PC-9 (cell line): ENCODE measurements at regions not wholly inside any gene's neighbourhood (a gene's known extent, or its start where the extent isn't known, plus 50 kb on each side); places are given as distances from the start of the nearest gene placed in this dataset.

ENCODE experiments used
- BruUV-seq: library from RNA; stranded (reverse); fragments of 400-500 nt; replicated peaks from 2 replicates; lab custom pipeline; 2021; lab: Mats Ljungman, UMichigan
- CTCF ChIA-PET: fragments of 300-600 bp; sonication (Branson Sonifier 250); formaldehyde crosslinking; loops from one replicate; lab custom pipeline; 2022; ENCODE audit warnings: antibody characterized with exemption; lab: Charles Lee
- POLR2A ChIA-PET: fragments of 300-600 bp; sonication (Branson Sonifier 250); formaldehyde crosslinking; loops from one replicate; lab custom pipeline; 2022; ENCODE audit warnings: antibody characterized with exemption; ENCODE audit not compliant: unreplicated experiment; lab: Charles Lee
- DNase-seq, 2 experiments: peaks; one replicate each; pipeline versions ENCODE4 v3.0.0 to v3.0.0-alpha.2; 2015 to 2022; ENCODE audit warnings: mixed read lengths in 1 of 2
- H2AFZ ChIP-seq: fragments of 200-600 bp; sonication (generic); 2 replicates; pipeline ENCODE4 v1.8.1; 2017; ENCODE audit warnings: antibody characterized with exemption
- H3F3A ChIP-seq: fragments of 200-600 bp; sonication (generic); 2 replicates; pipeline ENCODE4 v1.8.1; 2017; ENCODE audit warnings: antibody characterized with exemption, mild to moderate bottlenecking, low read depth; ENCODE audit not compliant: insufficient read depth
- H3K27ac ChIP-seq: fragments of 200-600 bp; sonication (generic); 2 replicates; pipeline ENCODE4 v1.6.1; 2016; ENCODE audit warnings: mixed run types
- H3K27me3 ChIP-seq: fragments of 200-600 bp; sonication (generic); 2 replicates; pipeline ENCODE4 v1.6.1; 2016; ENCODE audit warnings: low read depth, mixed run types; ENCODE audit not compliant: insufficient read depth
- H3K36me3 ChIP-seq: fragments of 200-600 bp; sonication (generic); 2 replicates; pipeline ENCODE4 v1.6.1; 2016; ENCODE audit warnings: low read depth, mixed run types
- H3K4me1 ChIP-seq: fragments of 200-600 bp; sonication (generic); replicated peaks from 2 replicates; pipeline ENCODE4 v1.6.1; 2016; ENCODE audit warnings: mixed run types; ENCODE audit not compliant: insufficient read depth
- H3K4me2 ChIP-seq: fragments of 200-600 bp; sonication (generic); 2 replicates; pipeline ENCODE4 v1.6.1; 2017; ENCODE audit warnings: mixed run types
- H3K4me3 ChIP-seq: fragments of 200-600 bp; sonication (generic); 2 replicates; pipeline ENCODE4 v1.6.1; 2016; ENCODE audit warnings: mixed run types
- H3K79me2 ChIP-seq: fragments of 200-600 bp; sonication (generic); 2 replicates; pipeline ENCODE4 v1.6.1; 2017; ENCODE audit warnings: low read depth, mixed run types
- H3K9me2 ChIP-seq: fragments of 200-600 bp; sonication (generic); 2 replicates; pipeline ENCODE4 v1.8.1; 2017; ENCODE audit warnings: mild to moderate bottlenecking; ENCODE audit not compliant: insufficient read depth
- H3K9me3 ChIP-seq: fragments of 200-600 bp; sonication (generic); 2 replicates; pipeline ENCODE4 v1.8.1; 2016; ENCODE audit warnings: low read depth; ENCODE audit not compliant: insufficient read depth
- H4K20me1 ChIP-seq: fragments of 200-600 bp; sonication (generic); 2 replicates; pipeline ENCODE4 v1.8.1; 2017; ENCODE audit not compliant: insufficient read depth
- CTCF ChIP-seq: fragments of 200-600 bp; sonication (generic); conservative IDR thresholded peaks from 2 replicates; pipeline ENCODE4 v1.6.1; 2017; ENCODE audit warnings: mixed run types, antibody characterized with exemption, mild to moderate bottlenecking, moderate library complexity
- EZH2 ChIP-seq: fragments of 200-600 bp; sonication (generic); IDR thresholded peaks from 2 replicates; pipeline ENCODE4 v1.8.0; 2017; ENCODE audit warnings: antibody characterized with exemption, low read depth
- intact Hi-C: fragments of 100-400 bp; cut with micrococcal nuclease; formaldehyde crosslinking; loops from one replicate; pipeline ENCODE4 v1.10.0; 2022; ENCODE audit not compliant: unreplicated experiment

GRCh38 chr9:26755476-26755875, 137.1 kb downstream of the CAAP1 start:
- H3K27me3 ChIP-seq: no peaks in the 10 kb centered on the region
- TF ChIP-seq EZH2: no peak
- TF ChIP-seq CTCF: no peak
- H3K79me2 ChIP-seq: no peaks in the 10 kb centered on the region
- DNase-seq: no peak
- H3K4me1 ChIP-seq: peaks cover 9% of the 10 kb centered on the region; the same call in 1 of the 2 replicates
- H3K9me2 ChIP-seq: no peaks in the 10 kb centered on the region
- no peak overlapping the region for H3K4me3 ChIP-seq
- no peaks in the 10 kb centered on the region for H3K9me3 ChIP-seq
- no peak overlapping the region for H2AFZ ChIP-seq
- CTCF ChIA-PET: no interaction called here
- no peaks in the 10 kb centered on the region for H3F3A ChIP-seq
- POLR2A ChIA-PET: no interaction called here
- no peak overlapping the region for H3K27ac ChIP-seq
- BruUV-seq: no TSS peak
- H3K36me3 ChIP-seq: no peaks in the 10 kb centered on the region
- H3K4me2 ChIP-seq: no peak overlapping the region
- intact Hi-C loops: no loop called here
- H4K20me1 ChIP-seq: no peaks in the 10 kb centered on the region

- no peaks in the 10 kb centered on the region for H3K9me3 ChIP-seq
- H3K4me1 ChIP-seq: peaks cover 9% of the 10 kb centered on the region; the same call in 1 of the 2 replicates
- ChIA-PET CTCF (no interaction called here), POLR2A (no interaction called here)
- no peak for DNase-seq
- H4K20me1 ChIP-seq: no peaks in the 10 kb centered on the region
- H3K36me3 ChIP-seq: no peaks in the 10 kb centered on the region
- no peak overlapping the region for H2AFZ ChIP-seq
- no TSS peak for BruUV-seq
- TF ChIP-seq CTCF (no peak), EZH2 (no peak)
- no peak overlapping the region for H3K27ac ChIP-seq
- intact Hi-C loops: no loop called here
- no peaks in the 10 kb centered on the region for H3K9me2 ChIP-seq
- no peak overlapping the region for H3K4me3 ChIP-seq
- no peaks in the 10 kb centered on the region for H3F3A ChIP-seq
- no peaks in the 10 kb centered on the region for H3K79me2 ChIP-seq
- H3K27me3 ChIP-seq: no peaks in the 10 kb centered on the region
- H3K4me2 ChIP-seq: no peak overlapping the region
Observed at GRCh38 chr9:26754509-26755164, 138.0 kb downstream of the CAAP1 start.

- peaks cover 9% of the 10 kb centered on the region; the same call in 1 of the 2 replicates for H3K4me1 ChIP-seq
- no peaks in the 10 kb centered on the region for H3K9me2 ChIP-seq
- H3K79me2 ChIP-seq: no peaks in the 10 kb centered on the region
- H3K36me3 ChIP-seq: no peaks in the 10 kb centered on the region
- H3K4me2 ChIP-seq: no peak overlapping the region
- H3K9me3 ChIP-seq: no peaks in the 10 kb centered on the region
- DNase-seq: no peak
- TF ChIP-seq CTCF: no peak
- TF ChIP-seq EZH2: no peak
- CTCF ChIA-PET: no interaction called here
- H3K4me3 ChIP-seq: no peak overlapping the region
- BruUV-seq: no TSS peak
- POLR2A ChIA-PET: no interaction called here
- H3F3A ChIP-seq: no peaks in the 10 kb centered on the region
- H3K27ac ChIP-seq: no peak overlapping the region
- no peak overlapping the region for H2AFZ ChIP-seq
- intact Hi-C loops: no loop called here
- no peaks in the 10 kb centered on the region for H4K20me1 ChIP-seq
- H3K27me3 ChIP-seq: no peaks in the 10 kb centered on the region
Observed at GRCh38 chr9:26753971-26754370, 138.6 kb downstream of the CAAP1 start.
